Neural cell (in vitro differentiated cells): ENCODE measurements at regions not wholly inside any gene's neighbourhood (a gene's known extent, or its start where the extent isn't known, plus 50 kb on each side); places are given as distances from the start of the nearest gene placed in this dataset.

Experiments used
- H2AFZ ChIP-seq: fragments of 200-600, 300-800 bp; sonication (generic), shearing (Covaris generic); 2 replicates; pipeline ENCODE4 v1.6.0; 2014; ENCODE audit warnings: low read depth, mild to moderate bottlenecking, antibody characterized with exemption, low read length, moderate library complexity
- H3F3A ChIP-seq: fragments of 200-600 bp; shearing (Covaris generic); 2 replicates; pipeline ENCODE4 v1.6.1; 2016; ENCODE audit warnings: mild to moderate bottlenecking, moderate library complexity, mixed read lengths, antibody characterized with exemption, low read length; ENCODE audit not compliant: insufficient read depth, poor library complexity, severe bottlenecking
- H3K27ac ChIP-seq: fragments of 200-600, 300-800 bp; sonication (generic), shearing (Covaris generic); 2 replicates; pipeline ENCODE4 v1.5.1; 2014; ENCODE audit warnings: mild to moderate bottlenecking, low read length, moderate library complexity
- H3K27me3 ChIP-seq: fragments of 300-800, 200-600 bp; sonication (generic), shearing (Covaris generic); 2 replicates; pipeline ENCODE4 v1.6.0; 2014; ENCODE audit warnings: mild to moderate bottlenecking, low read depth, low read length, moderate library complexity; ENCODE audit not compliant: insufficient read depth
- H3K36me3 ChIP-seq: fragments of 300-800, 200-600 bp; sonication (generic), shearing (Covaris generic); 2 replicates; pipeline ENCODE4 v1.5.1; 2014; ENCODE audit warnings: mild to moderate bottlenecking, antibody characterized with exemption, low read length, moderate library complexity; ENCODE audit not compliant: insufficient read depth
- H3K4me2 ChIP-seq: fragments of 300-800, 200-600 bp; sonication (generic), shearing (Covaris generic); 2 replicates; pipeline ENCODE4 v1.6.0; 2014; ENCODE audit warnings: mild to moderate bottlenecking, low read length
- H3K4me3 ChIP-seq: fragments of 300-800, 200-600 bp; sonication (generic), shearing (Covaris generic); 2 replicates; pipeline ENCODE4 v1.5.1; 2014; ENCODE audit warnings: mild to moderate bottlenecking, low read length, moderate library complexity
- H3K79me2 ChIP-seq: fragments of 200-600 bp; shearing (Covaris generic); replicated peaks from 2 replicates; pipeline ENCODE4 v1.6.0; 2014; ENCODE audit warnings: mild to moderate bottlenecking, low read length, moderate library complexity; ENCODE audit not compliant: insufficient read depth
- H3K9ac ChIP-seq: fragments of 300-800, 200-600 bp; sonication (generic), shearing (Covaris generic); 2 replicates; pipeline ENCODE4 v1.6.1; 2016; ENCODE audit warnings: mild to moderate bottlenecking, low read length, mixed read lengths
- H3K9me2 ChIP-seq: fragments of 200-600 bp; shearing (Covaris generic); 2 replicates; pipeline ENCODE4 v1.6.1; 2016; ENCODE audit warnings: mild to moderate bottlenecking, low read length, mixed read lengths; ENCODE audit not compliant: insufficient read depth
- H3K9me3 ChIP-seq: fragments of 200-600, 300-800 bp; sonication (generic), shearing (Covaris generic); 2 replicates; pipeline ENCODE4 v1.6.1; 2016; ENCODE audit warnings: mild to moderate bottlenecking, mixed run types, low read length, moderate library complexity, mixed read lengths
- H4K20me1 ChIP-seq: fragments of 200-600 bp; shearing (Covaris generic); 2 replicates; pipeline ENCODE4 v1.6.1; 2016; ENCODE audit warnings: mild to moderate bottlenecking, mixed run types; ENCODE audit not compliant: insufficient read depth
- CTCF ChIP-seq: fragments of 450-650 bp; IDR thresholded peaks from 2 replicates; pipeline ENCODE4 v1.5.1; 2014; ENCODE audit warnings: antibody characterized with exemption, mild to moderate bottlenecking, moderate library complexity; ENCODE audit not compliant: poor library complexity, severe bottlenecking
- EP300 ChIP-seq: fragments of 450-650 bp; conservative IDR thresholded peaks from 2 replicates; pipeline ENCODE4 v1.6.1; 2014; ENCODE audit warnings: antibody characterized with exemption, mild to moderate bottlenecking, moderate library complexity; ENCODE audit not compliant: poor library complexity, severe bottlenecking
- EZH2 ChIP-seq: fragments of 200-600, 300-800 bp; shearing (Covaris generic), sonication (generic); IDR thresholded peaks from 2 replicates; pipeline ENCODE4 v1.6.1; 2014; ENCODE audit warnings: antibody characterized with exemption, low read length, borderline replicate concordance, mild to moderate bottlenecking; ENCODE audit not compliant: insufficient read depth, poor library complexity, severe bottlenecking
- MXI1 ChIP-seq: fragments of 450-650 bp; conservative IDR thresholded peaks from 2 replicates; pipeline ENCODE4 v1.6.1; 2014; ENCODE audit warnings: antibody characterized with exemption, mild to moderate bottlenecking; ENCODE audit not compliant: poor library complexity, severe bottlenecking
- POLR2AphosphoS5 ChIP-seq: IDR thresholded peaks from 2 replicates; pipeline ENCODE4 v1.6.1; 2012
- RAD21 ChIP-seq: fragments of 450-650 bp; conservative IDR thresholded peaks from 2 replicates; pipeline ENCODE4 v1.6.1; 2014; ENCODE audit warnings: antibody characterized with exemption, mild to moderate bottlenecking, moderate library complexity
- REST ChIP-seq: IDR thresholded peaks from 2 replicates; pipeline ENCODE4 v1.6.1; 2012; ENCODE audit warnings: borderline replicate concordance
- SMC3 ChIP-seq: fragments of 450-650 bp; conservative IDR thresholded peaks from 2 replicates; pipeline ENCODE4 v1.6.1; 2014; ENCODE audit warnings: antibody characterized with exemption, mild to moderate bottlenecking, moderate library complexity; ENCODE audit not compliant: poor library complexity
- TAF1 ChIP-seq: IDR thresholded peaks from 2 replicates; pipeline ENCODE4 v1.6.1; 2012; ENCODE audit warnings: low read depth

GRCh38 chr13:99636306-99636705 is 135.0 kb downstream of the TM9SF2 start (continued):
- no peak for TF ChIP-seq POLR2AphosphoS5
- no peak for TF ChIP-seq TAF1

GRCh38 chr13:99634672-99635071 is 133.4 kb downstream of the TM9SF2 start:
- Histone ChIP-seq H3K4me2 (no peak overlapping the region), H3K4me3 (no peak overlapping the region), H3K9ac (no peak overlapping the region), H2AFZ (no peak overlapping the region), H3K9me3 (no peaks in the 10 kb centered on the region), H3K27me3 (no peaks in the 10 kb centered on the region), H3F3A (no peaks in the 10 kb centered on the region), H3K79me2 (no peaks in the 10 kb centered on the region), H4K20me1 (no peaks in the 10 kb centered on the region), H3K27ac (no peak overlapping the region), H3K36me3 (no peaks in the 10 kb centered on the region), H3K9me2 (no peaks in the 10 kb centered on the region)
- TF ChIP-seq POLR2AphosphoS5 (no peak), REST (no peak), RAD21 (no peak), SMC3 (no peak), TAF1 (no peak)

- Histone ChIP-seq H3K9me2 (no peaks in the 10 kb centered on the region), H3K27ac (no peak overlapping the region), H2AFZ (no peak overlapping the region), H3K9me3 (no peaks in the 10 kb centered on the region), H3K79me2 (no peaks in the 10 kb centered on the region), H3K4me2 (no peak overlapping the region), H4K20me1 (no peaks in the 10 kb centered on the region), H3F3A (no peaks in the 10 kb centered on the region), H3K9ac (no peak overlapping the region), H3K4me3 (no peak overlapping the region), H3K36me3 (no peaks in the 10 kb centered on the region), H3K27me3 (no peaks in the 10 kb centered on the region)
- TF ChIP-seq SMC3 (no peak), RAD21 (no peak), EP300 (no peak), MXI1 (no peak), TAF1 (no peak), CTCF (no peak), REST (no peak), EZH2 (no peak), POLR2AphosphoS5 (no peak)
These were observed 129.1 kb downstream of the TM9SF2 start for GRCh38 chr13:99630269-99630898.
